ENCODE measurements at regions not wholly inside any gene's neighbourhood (a gene's known extent, or its start where the extent isn't known, plus 50 kb on each side); places are given as distances from the start of the nearest gene placed in this dataset.
"Not testable (repeated sequence)": the region's sequence is repeated elsewhere in the genome, so short reads cannot be mapped to it uniquely, and the experiment has no call there.

DNA sequence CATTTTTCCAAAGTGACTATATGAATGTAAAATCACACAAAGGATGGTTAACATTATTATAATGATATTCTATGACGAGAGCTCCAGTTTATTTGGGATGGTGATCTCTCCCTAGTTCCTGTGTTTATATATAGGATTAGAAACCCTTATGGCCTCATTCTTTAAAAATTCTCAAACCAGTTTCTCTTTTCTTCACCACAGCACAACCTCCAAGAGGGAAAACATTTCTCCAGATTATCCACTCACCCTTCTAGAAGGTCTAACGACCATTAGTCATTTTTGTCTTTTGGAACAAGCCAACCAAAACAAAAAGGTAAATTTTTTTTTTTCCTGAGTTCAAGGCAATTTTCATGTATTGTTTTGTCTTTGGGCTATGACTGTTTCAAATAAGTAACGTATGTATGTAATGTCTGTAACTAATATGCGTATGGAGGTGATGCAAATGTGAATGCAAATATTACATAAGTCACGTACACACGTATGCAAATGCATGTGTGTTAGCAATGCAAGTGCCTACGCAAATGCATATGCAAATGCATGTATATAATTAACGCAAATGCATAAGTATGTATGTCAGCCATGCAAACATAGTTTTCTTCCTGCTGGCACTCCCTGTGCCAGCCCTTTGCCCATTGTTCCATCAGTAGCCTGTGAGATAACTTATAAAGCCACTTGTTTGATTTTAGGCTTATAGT is 72.5 kb upstream of the MORC3 start:
- DNase-seq (ENCODE audit: low read depth): no peak

GRCh38 chr21:36249576-36250422 is 70.2 kb upstream of the MORC3 start:
- no peak for DNase-seq (ENCODE audit: low read depth)

DNA sequence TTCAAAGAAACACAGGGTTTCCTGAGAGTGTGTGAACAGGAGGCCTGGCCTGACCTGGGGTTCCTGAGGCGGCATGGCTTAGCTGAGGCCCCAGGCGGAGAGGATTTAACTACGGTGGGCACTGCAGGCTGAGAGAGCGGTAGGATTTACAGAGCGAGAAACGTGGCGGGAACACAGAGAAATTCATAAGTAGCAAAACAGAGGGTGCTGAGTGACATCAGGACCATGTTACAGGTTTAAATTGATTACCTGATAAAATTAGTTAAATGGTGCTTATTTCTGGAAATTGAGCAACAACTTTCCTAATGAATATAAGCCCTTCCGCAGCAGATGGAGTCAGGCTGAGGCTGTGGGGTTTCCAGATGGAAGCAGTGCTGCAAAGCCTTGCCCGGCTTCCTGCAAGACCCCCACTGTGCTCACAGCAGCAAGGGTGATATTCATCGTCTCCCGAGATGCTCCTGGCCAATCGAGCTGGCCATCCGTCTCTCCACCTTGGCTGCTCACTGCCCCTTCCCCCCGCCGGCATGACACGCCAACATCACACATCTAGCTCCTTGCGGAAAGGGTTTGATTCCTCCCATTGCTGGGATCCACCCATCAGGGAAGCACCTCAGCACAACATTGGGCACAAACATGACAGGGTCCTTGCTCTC is 69.4 kb upstream of the MORC3 start:
- no peak for DNase-seq (ENCODE audit: low read depth)

GRCh38 chr21:36254106-36254941 is 65.7 kb upstream of the MORC3 start:
- DNase-seq (ENCODE audit: low read depth): no peak

DNA sequence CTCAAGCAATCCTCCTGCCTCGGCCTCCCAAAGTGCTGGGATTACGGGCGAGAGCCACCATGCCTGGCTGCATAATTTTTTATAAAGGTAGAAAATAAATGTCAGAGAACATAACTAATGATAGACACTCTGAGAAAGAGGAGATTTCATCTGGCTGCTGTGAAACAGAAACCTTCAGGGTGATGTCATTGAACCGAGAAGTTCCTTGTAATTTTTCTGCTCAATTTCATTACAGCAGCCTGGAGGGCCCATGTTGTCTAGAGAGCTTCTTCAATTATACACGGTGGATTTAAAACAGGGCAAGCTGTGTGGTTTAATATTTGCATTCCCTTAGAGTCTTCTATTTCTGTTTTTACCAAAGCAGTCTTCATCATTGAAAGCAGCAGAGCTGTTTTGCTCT is 64.3 kb upstream of the MORC3 start:
- DNase-seq (ENCODE audit: low read depth): no peak

- DNase-seq (ENCODE audit: low read depth): no peak
Measured at GRCh38 chr21:36257657-36258056, 62.3 kb upstream of the MORC3 start.

DNA sequence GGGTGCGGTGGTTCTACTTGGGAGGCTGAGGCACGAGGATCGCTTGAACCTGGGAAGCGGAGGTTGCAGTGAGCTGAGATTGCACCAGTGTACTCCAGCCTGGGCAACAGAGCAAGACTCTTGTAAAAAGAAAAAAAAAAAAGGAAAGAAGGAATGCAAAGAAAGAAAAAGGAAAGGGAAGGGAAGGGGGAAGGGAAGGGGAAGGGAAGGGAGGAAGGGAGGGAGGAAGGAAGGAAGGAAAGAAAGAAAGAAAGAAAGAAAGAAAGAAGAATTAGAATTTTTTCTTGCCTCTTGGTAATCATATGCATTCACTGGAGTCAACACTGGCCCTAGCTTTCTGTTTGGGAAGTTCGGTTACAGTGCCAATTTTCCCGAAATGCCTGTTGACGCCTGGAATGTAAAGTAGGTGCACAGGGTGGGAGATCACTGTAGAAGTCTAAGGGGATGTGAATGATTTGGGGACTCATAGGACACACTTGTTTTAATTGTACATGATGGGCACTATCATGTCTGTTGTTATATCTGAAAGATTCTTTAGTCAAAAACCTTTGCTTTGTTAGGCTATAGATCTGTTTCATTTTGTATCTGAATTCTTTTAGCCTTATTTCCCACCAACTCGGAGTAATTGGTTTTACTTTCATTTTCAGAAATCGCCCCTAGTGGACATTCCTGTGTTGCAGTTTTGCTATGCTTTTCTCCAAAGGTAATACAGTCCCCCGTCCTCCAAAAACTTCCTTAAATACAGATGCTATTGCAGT is 59.8 kb upstream of the MORC3 start:
- DNase-seq (ENCODE audit: low read depth): peak; percentile 21

GRCh38 chr21:36260802-36261201 is 59.2 kb upstream of the MORC3 start:
- DNase-seq (ENCODE audit: low read depth): no peak

GRCh38 chr21:36261459-36261858 is 58.5 kb upstream of the MORC3 start:
- no peak for DNase-seq (ENCODE audit: low read depth)

DNA sequence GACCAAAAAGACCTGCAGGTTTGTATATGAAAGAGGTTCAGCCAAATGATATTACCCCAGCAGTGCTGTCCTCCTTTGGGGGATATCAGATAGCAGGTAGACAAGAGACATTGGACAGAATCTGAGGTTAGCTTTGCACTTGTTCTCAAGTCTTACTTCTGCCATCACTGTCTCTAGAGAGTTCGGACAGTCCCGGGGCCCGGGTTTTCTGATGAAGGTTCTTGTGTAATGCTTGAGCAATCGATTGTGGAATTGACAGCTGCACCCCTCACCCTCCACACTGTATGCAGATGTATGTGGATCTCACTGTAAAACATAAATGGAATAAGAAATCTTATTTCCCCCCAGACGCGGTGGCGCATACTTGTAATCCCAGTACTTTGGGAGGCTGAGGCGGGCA is 56.2 kb upstream of the MORC3 start:
- DNase-seq (ENCODE audit: low read depth): no peak

DNA sequence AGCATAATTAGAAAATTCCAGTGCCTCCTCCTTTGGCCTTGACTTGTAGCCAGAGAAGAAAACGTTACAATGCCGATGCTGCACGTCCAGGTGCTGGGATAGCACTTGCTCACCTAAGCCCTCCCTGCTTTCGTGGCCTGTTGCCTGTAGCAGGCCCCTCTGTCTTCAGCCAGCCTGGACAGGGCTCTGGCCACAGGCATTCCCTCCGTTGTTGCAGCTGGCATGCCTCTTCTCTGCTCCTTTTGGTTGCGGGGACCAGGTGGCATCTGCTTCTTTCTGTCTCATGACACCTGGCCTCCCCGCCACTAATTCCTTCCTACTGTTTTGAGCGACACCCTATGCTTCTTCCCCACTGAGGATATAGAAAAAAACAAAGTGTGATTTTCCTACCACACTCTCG is 54.6 kb upstream of the MORC3 start:
- DNase-seq (ENCODE audit: low read depth): no peak

DNA sequence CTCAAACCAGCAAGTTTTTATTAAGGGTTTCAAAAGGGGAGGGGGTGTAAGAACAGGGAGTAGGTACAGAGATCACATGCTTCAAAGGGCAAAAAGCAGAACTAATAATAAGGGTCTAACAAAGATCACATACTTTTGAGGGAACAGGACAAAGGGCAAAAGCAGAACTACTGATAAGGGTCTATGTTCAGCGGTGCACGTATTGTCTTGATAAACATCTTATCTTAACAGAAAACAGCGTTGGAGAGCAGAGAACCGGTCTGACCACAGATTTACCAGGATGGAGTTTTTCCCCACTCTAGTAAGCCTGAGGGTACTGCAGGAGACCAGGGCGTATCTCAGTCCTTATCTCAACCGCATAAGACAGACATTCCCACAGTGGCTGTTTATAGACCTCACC is 52.2 kb upstream of the MORC3 start:
- DNase-seq (ENCODE audit: low read depth): not testable (repeated sequence)

- not testable (repeated sequence) for DNase-seq (ENCODE audit: low read depth)
Measured at GRCh38 chr21:36268264-36268663, 51.7 kb upstream of the MORC3 start.

All from activated T-cell treated with anti-CD3 and anti-CD28 coated beads for 24 hours (primary cell).